HepG2 (cell line): ENCODE measurements at regions not wholly inside any gene's neighbourhood (a gene's known extent, or its start where the extent isn't known, plus 50 kb on each side); places are given as distances from the start of the nearest gene placed in this dataset.

Experiments
- ATAC-seq: fragments of 200-7000 bp; cut with Tn5 transposase; 3 replicates; pipeline ENCODE4 v1.9.1; 2020; ENCODE audit warnings: mild to moderate bottlenecking, moderate library complexity
- BruUV-seq: library from RNA; stranded (reverse); fragments of 400-500 nt; replicated peaks from 2 replicates; lab custom pipeline; 2021; lab: Mats Ljungman, UMichigan
- CTCF ChIA-PET: fragments of 300-600 bp; formaldehyde crosslinking; extraction: SDS; loops from one replicate; lab custom pipeline; 2021; ENCODE audit warnings: low total read pairs, inconsistent platforms, low intra/inter-chr PET ratio; lab: Yijun Ruan, JAX
- POLR2A ChIA-PET: fragments of 350-600 bp; sonication (Branson Sonifier 250); formaldehyde crosslinking; loops from one replicate; lab custom pipeline; 2020; ENCODE audit warnings: antibody characterized with exemption, inconsistent platforms; lab: Yijun Ruan, JAX
- DNase-seq: peaks from one replicate; pipeline ENCODE4 v3.0.0-alpha.2; 2015; ENCODE audit warnings: low spot score
- FAIRE-seq: peaks from 3 replicates; lab custom pipeline; 2011; peaks lifted over from hg19 to GRCh38; lab: Jason Lieb, UNC
- H2AFZ ChIP-seq: one replicate; pipeline ENCODE4 v1.6.1; 2011; ENCODE audit warnings: low read length, inconsistent platforms
- H3K27ac ChIP-seq: fragments of 300-600 bp; 3 replicates; pipeline ENCODE4 v1.8.0; 2011; ENCODE audit warnings: mixed run types, mild to moderate bottlenecking, mixed read lengths, low read length, inconsistent platforms; ENCODE audit not compliant: insufficient read depth; ENCODE audit errors: extremely low read length
- H3K27me3 ChIP-seq, 2 experiments: fragments of 200-600 bp in 1 of 2; 2 replicates in 1 of 2; 3 replicates in 1 of 2; pipeline versions ENCODE4 v1.6.0 to v1.8.0; 2011; ENCODE audit warnings: low read length in 2 of 2, mild to moderate bottlenecking in 2 of 2, moderate library complexity in 2 of 2, inconsistent platforms in 1 of 2; ENCODE audit not compliant: insufficient read depth in 2 of 2, control insufficient read depth in 1 of 2
- H3K36me3 ChIP-seq, 2 experiments: fragments of 200-600 bp in 1 of 2; replicated peaks in 1 of 2; 2 replicates in 1 of 2; 3 replicates in 1 of 2; pipeline versions ENCODE4 v1.5.1 to v1.8.0; 2011; ENCODE audit warnings: low read length in 2 of 2, inconsistent platforms in 1 of 2; ENCODE audit not compliant: insufficient read depth in 2 of 2, control insufficient read depth in 1 of 2
- H3K4me1 ChIP-seq: 2 replicates; pipeline ENCODE4 v1.5.1; 2012; ENCODE audit warnings: low read length, inconsistent platforms; ENCODE audit not compliant: insufficient read depth
- H3K4me2 ChIP-seq: 2 replicates; pipeline ENCODE4 v1.6.0; 2011; ENCODE audit warnings: low read depth, low read length, inconsistent platforms
- H3K4me3 ChIP-seq, 3 experiments: fragments of 200-600 bp in 1 of 3; sonication (generic), shearing (Covaris generic) in 1 of 3; replicated peaks in 1 of 3; 2 replicates each; pipeline ENCODE4 v1.5.1; 2011 to 2016; ENCODE audit warnings: low read length in 3 of 3, inconsistent platforms in 2 of 3, low read depth in 2 of 3, mild to moderate bottlenecking in 2 of 3, control low read depth in 1 of 3, mixed read lengths in 1 of 3; ENCODE audit not compliant: insufficient read depth in 1 of 3
- H3K79me2 ChIP-seq: one replicate; pipeline ENCODE4 v1.6.1; 2011; ENCODE audit warnings: low read length, inconsistent platforms; ENCODE audit not compliant: insufficient read depth
- H3K9ac ChIP-seq: 2 replicates; pipeline ENCODE4 v1.6.0; 2011; ENCODE audit warnings: mild to moderate bottlenecking, low read depth, low read length, inconsistent platforms; ENCODE audit not compliant: insufficient read depth
- H3K9me3 ChIP-seq: 2 replicates; pipeline ENCODE4 v1.5.1; 2012; ENCODE audit warnings: mild to moderate bottlenecking, low read length
- H4K20me1 ChIP-seq: 2 replicates; pipeline ENCODE4 v1.6.0; 2011; ENCODE audit warnings: inconsistent platforms, mild to moderate bottlenecking, low read length, moderate library complexity; ENCODE audit not compliant: insufficient read depth
- DMAP1 ChIP-seq: IDR thresholded peaks from 2 replicates; pipeline ENCODE4 v1.6.1; 2016
- FOXC1 ChIP-seq: sonication (generic); formaldehyde crosslinking; IDR thresholded peaks from 2 replicates; pipeline ENCODE4 v1.8.0; 2022; ENCODE audit warnings: mild to moderate bottlenecking, missing genetic modification reagents, borderline replicate concordance
- MBNL3 ChIP-seq: fragments of 250-450 bp; sonication (Bioruptor Pico); conservative IDR thresholded peaks from 2 replicates; pipeline ENCODE4 v1.8.0; 2022; ENCODE audit warnings: mild to moderate bottlenecking, inconsistent platforms
- POGZ ChIP-seq: sonication (generic); formaldehyde crosslinking; IDR thresholded peaks from 2 replicates; pipeline ENCODE4 v1.4.0; 2020; ENCODE audit warnings: mild to moderate bottlenecking, missing genetic modification reagents
- REXO4 ChIP-seq: sonication (generic); formaldehyde crosslinking; IDR thresholded peaks from 2 replicates; pipeline ENCODE4 v1.8.0; 2022; ENCODE audit warnings: missing genetic modification reagents, mild to moderate bottlenecking, borderline replicate concordance
- ZFP36L2 ChIP-seq: sonication (generic); formaldehyde crosslinking; IDR thresholded peaks from 2 replicates; pipeline ENCODE4 v1.4.0; 2020; ENCODE audit warnings: missing genetic modification reagents
- WGBS: methylation state at CpG from one replicate; pipeline ENCODE4 v1.1.6; 2017; ENCODE audit warnings: low lambda C conversion rate; 5-methylcytosine and 5-hydroxymethylcytosine counted together
- in situ Hi-C: cut with HindIII; loops from 2 replicates; pipeline ENCODE4 v1.10.0; 2017; ENCODE audit warnings: low pct_unique_long_range_greater_than_20kb; ENCODE audit not compliant: extremely low pct_ligation_motif_present
- intact Hi-C: fragments of 100-400 bp; cut with micrococcal nuclease; formaldehyde crosslinking; loops from one replicate; pipeline ENCODE4 v1.10.0; 2022; ENCODE audit not compliant: unreplicated experiment
- TF ChIP-seq, protein P1 (sequence below): IDR thresholded peaks from 2 replicates; pipeline ENCODE4 v1.6.1; 2016; ENCODE audit warnings: low read depth, control low read depth
- TF ChIP-seq, protein P2 (sequence below): sonication (generic); formaldehyde crosslinking; IDR thresholded peaks from 2 replicates; pipeline ENCODE4 v1.5.1; 2020; ENCODE audit warnings: mild to moderate bottlenecking, missing genetic modification reagents, borderline replicate concordance
- TF ChIP-seq, protein P3 (sequence below): sonication (generic); formaldehyde crosslinking; IDR thresholded peaks from 2 replicates; pipeline ENCODE4 v1.8.1; 2022; ENCODE audit warnings: mild to moderate bottlenecking, missing genetic modification reagents

DNA sequence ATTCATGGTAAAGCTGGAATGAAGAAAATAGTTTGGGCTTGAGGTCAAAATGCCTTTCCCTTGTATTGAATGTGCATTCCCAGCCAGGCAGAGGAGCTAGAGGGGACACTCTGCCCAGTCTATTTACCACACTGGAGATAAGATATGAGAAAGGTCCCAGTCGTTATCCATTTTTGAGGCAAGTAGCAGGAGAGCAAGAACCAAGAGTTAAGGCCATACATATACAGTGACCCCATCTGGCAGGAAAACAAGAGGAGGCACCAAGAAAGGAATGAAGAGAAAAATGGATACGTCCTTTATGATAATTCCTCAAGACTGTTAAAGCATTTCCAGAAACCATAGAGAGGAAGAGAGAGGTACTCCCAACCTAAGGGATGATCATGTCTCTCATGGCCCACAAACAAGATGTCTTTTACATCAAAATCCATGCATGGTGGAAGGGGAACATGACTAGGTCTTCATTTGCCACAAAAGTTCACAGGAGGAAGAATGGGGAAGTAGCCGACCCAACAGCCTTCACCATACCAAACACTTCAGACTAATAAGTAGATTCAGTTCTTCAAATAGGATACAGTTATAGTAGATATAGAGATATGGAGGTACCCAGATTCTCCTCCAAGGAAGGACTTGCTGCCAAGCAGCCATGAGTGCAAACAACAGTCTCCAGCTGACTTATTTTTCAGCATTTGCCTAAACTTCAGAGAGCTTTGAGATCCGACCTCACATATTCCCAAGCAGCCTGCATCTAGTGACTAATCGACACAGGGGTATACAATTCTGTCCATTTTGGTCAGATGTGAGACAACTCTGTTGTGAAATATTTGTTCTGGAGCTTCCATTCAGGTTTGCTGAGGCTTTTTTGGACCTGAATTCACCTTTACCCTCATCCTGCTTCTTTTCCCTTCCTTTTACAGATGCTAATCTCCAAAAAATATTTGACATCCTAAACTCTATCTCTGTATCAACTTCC, 61.1 kb upstream of the CCDC71L start:
- ChIA-PET CTCF (no interaction called here), POLR2A (no interaction called here)
- H3K4me1 ChIP-seq, result no peaks in the 10 kb centered on the region
- H3K27ac ChIP-seq, result no peak overlapping the region
- H2AFZ ChIP-seq, result no peak overlapping the region
- no peak overlapping the region for H3K9ac ChIP-seq
- DNase-seq (no peak), ATAC-seq (no peak), FAIRE-seq (no peak)
- in situ Hi-C loops (no loop called here), intact Hi-C loops (no loop called here)
- WGBS, result 13% methylated on average over 5 of the region's 5 CpGs
- H3K4me3 ChIP-seq, result no peak overlapping the region
- H3K27me3 ChIP-seq, result no peaks in the 10 kb centered on the region; a peak in 1 of 5 replicates
- no peak for TF ChIP-seq REXO4
- TF ChIP-seq, protein P1, sequence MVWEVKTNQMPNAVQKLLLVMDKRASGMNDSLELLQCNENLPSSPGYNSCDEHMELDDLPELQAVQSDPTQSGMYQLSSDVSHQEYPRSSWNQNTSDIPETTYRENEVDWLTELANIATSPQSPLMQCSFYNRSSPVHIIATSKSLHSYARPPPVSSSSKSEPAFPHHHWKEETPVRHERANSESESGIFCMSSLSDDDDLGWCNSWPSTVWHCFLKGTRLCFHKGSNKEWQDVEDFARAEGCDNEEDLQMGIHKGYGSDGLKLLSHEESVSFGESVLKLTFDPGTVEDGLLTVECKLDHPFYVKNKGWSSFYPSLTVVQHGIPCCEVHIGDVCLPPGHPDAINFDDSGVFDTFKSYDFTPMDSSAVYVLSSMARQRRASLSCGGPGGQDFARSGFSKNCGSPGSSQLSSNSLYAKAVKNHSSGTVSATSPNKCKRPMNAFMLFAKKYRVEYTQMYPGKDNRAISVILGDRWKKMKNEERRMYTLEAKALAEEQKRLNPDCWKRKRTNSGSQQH (CRISPR knock-in tag), result no peak
- TF ChIP-seq, protein P2, sequence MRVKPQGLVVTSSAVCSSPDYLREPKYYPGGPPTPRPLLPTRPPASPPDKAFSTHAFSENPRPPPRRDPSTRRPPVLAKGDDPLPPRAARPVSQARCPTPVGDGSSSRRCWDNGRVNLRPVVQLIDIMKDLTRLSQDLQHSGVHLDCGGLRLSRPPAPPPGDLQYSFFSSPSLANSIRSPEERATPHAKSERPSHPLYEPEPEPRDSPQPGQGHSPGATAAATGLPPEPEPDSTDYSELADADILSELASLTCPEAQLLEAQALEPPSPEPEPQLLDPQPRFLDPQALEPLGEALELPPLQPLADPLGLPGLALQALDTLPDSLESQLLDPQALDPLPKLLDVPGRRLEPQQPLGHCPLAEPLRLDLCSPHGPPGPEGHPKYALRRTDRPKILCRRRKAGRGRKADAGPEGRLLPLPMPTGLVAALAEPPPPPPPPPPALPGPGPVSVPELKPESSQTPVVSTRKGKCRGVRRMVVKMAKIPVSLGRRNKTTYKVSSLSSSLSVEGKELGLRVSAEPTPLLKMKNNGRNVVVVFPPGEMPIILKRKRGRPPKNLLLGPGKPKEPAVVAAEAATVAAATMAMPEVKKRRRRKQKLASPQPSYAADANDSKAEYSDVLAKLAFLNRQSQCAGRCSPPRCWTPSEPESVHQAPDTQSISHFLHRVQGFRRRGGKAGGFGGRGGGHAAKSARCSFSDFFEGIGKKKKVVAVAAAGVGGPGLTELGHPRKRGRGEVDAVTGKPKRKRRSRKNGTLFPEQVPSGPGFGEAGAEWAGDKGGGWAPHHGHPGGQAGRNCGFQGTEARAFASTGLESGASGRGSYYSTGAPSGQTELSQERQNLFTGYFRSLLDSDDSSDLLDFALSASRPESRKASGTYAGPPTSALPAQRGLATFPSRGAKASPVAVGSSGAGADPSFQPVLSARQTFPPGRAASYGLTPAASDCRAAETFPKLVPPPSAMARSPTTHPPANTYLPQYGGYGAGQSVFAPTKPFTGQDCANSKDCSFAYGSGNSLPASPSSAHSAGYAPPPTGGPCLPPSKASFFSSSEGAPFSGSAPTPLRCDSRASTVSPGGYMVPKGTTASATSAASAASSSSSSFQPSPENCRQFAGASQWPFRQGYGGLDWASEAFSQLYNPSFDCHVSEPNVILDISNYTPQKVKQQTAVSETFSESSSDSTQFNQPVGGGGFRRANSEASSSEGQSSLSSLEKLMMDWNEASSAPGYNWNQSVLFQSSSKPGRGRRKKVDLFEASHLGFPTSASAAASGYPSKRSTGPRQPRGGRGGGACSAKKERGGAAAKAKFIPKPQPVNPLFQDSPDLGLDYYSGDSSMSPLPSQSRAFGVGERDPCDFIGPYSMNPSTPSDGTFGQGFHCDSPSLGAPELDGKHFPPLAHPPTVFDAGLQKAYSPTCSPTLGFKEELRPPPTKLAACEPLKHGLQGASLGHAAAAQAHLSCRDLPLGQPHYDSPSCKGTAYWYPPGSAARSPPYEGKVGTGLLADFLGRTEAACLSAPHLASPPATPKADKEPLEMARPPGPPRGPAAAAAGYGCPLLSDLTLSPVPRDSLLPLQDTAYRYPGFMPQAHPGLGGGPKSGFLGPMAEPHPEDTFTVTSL, result no peak
- TF ChIP-seq MBNL3 (CRISPR knock-in tag), result no peak
- TF ChIP-seq DMAP1 (CRISPR knock-in tag), result no peak
- TF ChIP-seq ZFP36L2 (CRISPR knock-in tag), result no peak
- no peak for TF ChIP-seq FOXC1 (CRISPR knock-in tag)
- TF ChIP-seq, protein P3, sequence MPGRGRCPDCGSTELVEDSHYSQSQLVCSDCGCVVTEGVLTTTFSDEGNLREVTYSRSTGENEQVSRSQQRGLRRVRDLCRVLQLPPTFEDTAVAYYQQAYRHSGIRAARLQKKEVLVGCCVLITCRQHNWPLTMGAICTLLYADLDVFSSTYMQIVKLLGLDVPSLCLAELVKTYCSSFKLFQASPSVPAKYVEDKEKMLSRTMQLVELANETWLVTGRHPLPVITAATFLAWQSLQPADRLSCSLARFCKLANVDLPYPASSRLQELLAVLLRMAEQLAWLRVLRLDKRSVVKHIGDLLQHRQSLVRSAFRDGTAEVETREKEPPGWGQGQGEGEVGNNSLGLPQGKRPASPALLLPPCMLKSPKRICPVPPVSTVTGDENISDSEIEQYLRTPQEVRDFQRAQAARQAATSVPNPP (CRISPR knock-in tag), result no peak
- no peak for TF ChIP-seq POGZ (CRISPR knock-in tag)
- BruUV-seq, result no TSS peak
- no peaks in the 10 kb centered on the region for H4K20me1 ChIP-seq
- H3K4me2 ChIP-seq, result no peak overlapping the region
- no peaks in the 10 kb centered on the region for H3K79me2 ChIP-seq
- no peaks in the 10 kb centered on the region for H3K36me3 ChIP-seq
- H3K9me3 ChIP-seq, result no peaks in the 10 kb centered on the region
